Right atrium auricular region (tissue), 2 donors: ENCODE measurements at regions not wholly inside any gene's neighbourhood (a gene's known extent, or its start where the extent isn't known, plus 50 kb on each side); places are given as distances from the start of the nearest gene placed in this dataset.

Source experiments
- DNase-seq: peaks from one replicate; pipeline ENCODE4 v3.0.0-alpha.2; 2019; ENCODE audit warnings: low spot score
- H3K27ac ChIP-seq, 2 donors: fragments of 200-600 bp; sonication (generic); 1 replicate in 1 of 2; 2 replicates in 1 of 2; pipeline ENCODE4 v1.5.1; 2016 to 2019
- H3K27me3 ChIP-seq, 2 donors: fragments of 200-600 bp; sonication (generic); one replicate each; pipeline versions ENCODE4 v1.5.1 to v1.6.0; 2017 to 2019
- H3K36me3 ChIP-seq: fragments of 200-600 bp; sonication (generic); one replicate; pipeline ENCODE4 v1.5.1; 2016
- H3K4me1 ChIP-seq, 2 donors: fragments of 200-600 bp; sonication (generic); one replicate each; pipeline versions ENCODE4 v1.5.1 to v1.6.0; 2017 to 2019
- H3K4me3 ChIP-seq, 2 donors: fragments of 200-600 bp; sonication (generic); 1 replicate in 1 of 2; 2 replicates in 1 of 2; pipeline ENCODE4 v1.5.1; 2017 to 2019; ENCODE audit warnings: mild to moderate bottlenecking in 1 of 2, moderate library complexity in 1 of 2
- H3K9me3 ChIP-seq, 2 donors: fragments of 200-600 bp; sonication (generic); one replicate each; pipeline ENCODE4 v1.5.1; 2019
- TF ChIP-seq, protein P1 (sequence below), 2 donors: fragments of 200-600 bp; sonication (generic); IDR thresholded peaks; one replicate each; pipeline ENCODE4 v1.5.1; 2019; ENCODE audit warnings: antibody characterized with exemption in 2 of 2

DNA sequence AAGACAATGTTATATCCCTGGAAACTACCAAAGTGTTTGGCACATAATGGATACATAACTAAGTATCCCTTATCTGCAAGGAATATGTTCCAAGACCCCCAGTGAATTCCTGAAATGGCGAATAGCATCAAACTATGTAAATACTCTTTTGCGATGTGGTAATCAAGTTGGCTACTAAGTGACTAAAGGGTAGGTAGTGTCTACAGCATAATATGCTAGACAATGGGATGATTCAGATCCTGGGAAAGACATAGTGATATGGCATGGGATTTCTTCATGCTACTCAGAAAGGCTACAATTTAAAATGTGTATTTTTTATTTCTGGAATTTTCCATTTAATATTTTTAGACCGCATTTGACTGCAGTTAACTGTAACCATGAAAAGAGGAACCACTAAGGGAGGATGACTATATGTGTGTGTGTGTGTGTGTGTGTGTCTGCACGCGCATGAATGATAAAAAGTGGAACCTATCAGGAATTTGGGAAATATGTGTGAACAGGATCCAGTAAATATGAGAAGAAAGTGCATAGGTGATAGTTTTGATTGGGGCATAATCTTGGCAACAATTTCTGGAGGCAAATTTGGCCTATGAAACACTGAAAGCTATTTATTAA lies 1899.9 kb downstream of the NCAM2 start:
- Histone ChIP-seq H3K36me3 (no peaks in the 10 kb centered on the region), H3K27me3 (no peaks in the 10 kb centered on the region), H3K4me1 (no peaks in the 10 kb centered on the region), H3K4me3 (no peak overlapping the region), H3K9me3 (no peaks in the 10 kb centered on the region), H3K27ac (no peak overlapping the region)
- TF ChIP-seq, protein P1, sequence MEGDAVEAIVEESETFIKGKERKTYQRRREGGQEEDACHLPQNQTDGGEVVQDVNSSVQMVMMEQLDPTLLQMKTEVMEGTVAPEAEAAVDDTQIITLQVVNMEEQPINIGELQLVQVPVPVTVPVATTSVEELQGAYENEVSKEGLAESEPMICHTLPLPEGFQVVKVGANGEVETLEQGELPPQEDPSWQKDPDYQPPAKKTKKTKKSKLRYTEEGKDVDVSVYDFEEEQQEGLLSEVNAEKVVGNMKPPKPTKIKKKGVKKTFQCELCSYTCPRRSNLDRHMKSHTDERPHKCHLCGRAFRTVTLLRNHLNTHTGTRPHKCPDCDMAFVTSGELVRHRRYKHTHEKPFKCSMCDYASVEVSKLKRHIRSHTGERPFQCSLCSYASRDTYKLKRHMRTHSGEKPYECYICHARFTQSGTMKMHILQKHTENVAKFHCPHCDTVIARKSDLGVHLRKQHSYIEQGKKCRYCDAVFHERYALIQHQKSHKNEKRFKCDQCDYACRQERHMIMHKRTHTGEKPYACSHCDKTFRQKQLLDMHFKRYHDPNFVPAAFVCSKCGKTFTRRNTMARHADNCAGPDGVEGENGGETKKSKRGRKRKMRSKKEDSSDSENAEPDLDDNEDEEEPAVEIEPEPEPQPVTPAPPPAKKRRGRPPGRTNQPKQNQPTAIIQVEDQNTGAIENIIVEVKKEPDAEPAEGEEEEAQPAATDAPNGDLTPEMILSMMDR (IDR thresholded peaks at IDR 0.05) = no peak
- DNase-seq = no peak

DNA sequence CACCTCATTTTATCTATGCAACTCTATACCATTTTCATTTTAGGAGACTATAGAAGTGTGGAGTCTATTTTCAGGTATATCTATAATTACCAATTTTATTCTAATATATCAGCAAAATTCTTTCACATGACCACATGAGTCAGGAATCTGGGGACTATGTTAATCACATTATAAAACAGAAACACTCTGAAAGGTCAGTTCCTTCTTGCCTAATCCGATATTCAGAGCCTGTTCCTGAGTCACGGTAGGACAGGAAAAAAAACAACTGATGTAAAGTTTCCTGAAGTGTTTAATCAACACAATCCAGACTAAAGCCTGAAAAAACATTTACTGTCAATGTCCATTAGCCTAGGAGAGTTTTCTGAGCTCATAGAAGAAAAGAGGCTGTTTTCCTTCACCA lies 1902.3 kb downstream of the NCAM2 start:
- Histone ChIP-seq H3K4me3 (no peak overlapping the region), H3K27me3 (no peaks in the 10 kb centered on the region), H3K36me3 (no peaks in the 10 kb centered on the region), H3K9me3 (no peaks in the 10 kb centered on the region), H3K27ac (no peak overlapping the region), H3K4me1 (no peaks in the 10 kb centered on the region)
- TF ChIP-seq, protein P1 (IDR thresholded peaks at IDR 0.05) = no peak
- DNase-seq = no peak

DNA sequence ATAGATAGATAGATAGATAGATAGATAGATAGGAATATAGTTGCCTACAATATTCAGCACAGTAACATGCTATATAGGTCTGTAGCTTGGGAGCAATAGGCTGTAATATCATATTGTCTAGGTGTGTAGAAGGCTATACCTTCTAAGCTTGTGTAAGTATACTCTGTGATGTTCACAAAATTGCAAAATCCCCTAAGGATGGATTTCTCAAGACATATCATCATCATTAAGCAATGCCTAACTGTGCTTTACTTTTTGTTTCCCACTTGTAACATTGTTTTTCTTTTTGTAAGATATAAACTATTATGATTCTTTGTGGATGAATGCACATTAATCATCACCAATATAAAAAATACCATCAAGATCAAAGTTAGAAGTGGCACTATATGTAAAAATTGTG lies 1905.6 kb downstream of the NCAM2 start:
- no peaks in the 10 kb centered on the region for H3K27me3 ChIP-seq
- no peaks in the 10 kb centered on the region for H3K36me3 ChIP-seq
- H3K4me3 ChIP-seq = no peak overlapping the region
- no peaks in the 10 kb centered on the region for H3K4me1 ChIP-seq
- no peaks in the 10 kb centered on the region for H3K9me3 ChIP-seq
- TF ChIP-seq, protein P1 (IDR thresholded peaks at IDR 0.05) = no peak
- H3K27ac ChIP-seq = no peak overlapping the region
- no peak for DNase-seq

DNA sequence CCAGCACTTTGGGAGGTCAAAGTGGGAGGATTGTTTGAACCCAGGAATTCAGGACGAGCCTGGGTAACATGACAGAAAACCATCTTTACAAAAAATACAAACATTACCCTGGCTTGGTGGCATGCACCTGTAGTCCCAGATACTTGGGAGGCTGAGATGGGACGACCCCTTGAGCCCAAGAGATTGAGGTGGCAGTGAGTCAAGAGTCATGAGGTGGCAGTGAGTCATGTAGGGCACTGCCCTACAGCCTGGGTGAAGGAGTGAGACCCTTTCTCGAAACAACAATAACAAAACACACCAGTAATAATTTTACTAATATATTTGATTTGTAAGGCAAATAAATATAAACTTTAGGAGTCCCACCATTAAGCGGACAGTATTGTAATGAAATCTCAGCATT lies 1906.2 kb downstream of the NCAM2 start:
- no peaks in the 10 kb centered on the region for H3K27me3 ChIP-seq
- no peaks in the 10 kb centered on the region for H3K4me1 ChIP-seq
- no peak overlapping the region for H3K27ac ChIP-seq
- TF ChIP-seq, protein P1 (IDR thresholded peaks at IDR 0.05) = no peak
- DNase-seq = no peak
- no peak overlapping the region for H3K4me3 ChIP-seq
- H3K9me3 ChIP-seq = no peaks in the 10 kb centered on the region
- H3K36me3 ChIP-seq = no peaks in the 10 kb centered on the region

DNA sequence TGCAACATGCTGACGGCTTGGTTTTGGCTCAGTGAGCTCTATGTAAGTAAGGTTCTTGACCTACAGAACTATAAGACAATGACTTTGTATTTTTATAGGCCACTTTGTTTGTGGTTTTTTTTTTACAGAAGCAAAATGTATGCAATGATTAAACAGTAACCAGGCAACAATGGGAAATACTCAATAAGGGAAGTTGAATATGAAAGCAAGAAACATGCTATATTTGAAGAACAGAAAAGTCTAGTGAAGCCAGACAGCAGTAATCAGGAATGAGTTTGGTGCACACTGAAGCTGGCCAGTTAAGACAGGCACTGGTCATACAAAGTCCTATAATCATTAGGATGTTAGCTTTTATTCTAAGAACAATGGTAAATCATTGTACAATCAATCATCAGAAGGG lies 1926.8 kb downstream of the NCAM2 start:
- Histone ChIP-seq H3K36me3 (no peaks in the 10 kb centered on the region), H3K27ac (no peak overlapping the region), H3K4me1 (no peaks in the 10 kb centered on the region), H3K4me3 (no peak overlapping the region), H3K27me3 (no peaks in the 10 kb centered on the region), H3K9me3 (no peaks in the 10 kb centered on the region)
- DNase-seq = no peak
- TF ChIP-seq, protein P1 (IDR thresholded peaks at IDR 0.05) = no peak

DNA sequence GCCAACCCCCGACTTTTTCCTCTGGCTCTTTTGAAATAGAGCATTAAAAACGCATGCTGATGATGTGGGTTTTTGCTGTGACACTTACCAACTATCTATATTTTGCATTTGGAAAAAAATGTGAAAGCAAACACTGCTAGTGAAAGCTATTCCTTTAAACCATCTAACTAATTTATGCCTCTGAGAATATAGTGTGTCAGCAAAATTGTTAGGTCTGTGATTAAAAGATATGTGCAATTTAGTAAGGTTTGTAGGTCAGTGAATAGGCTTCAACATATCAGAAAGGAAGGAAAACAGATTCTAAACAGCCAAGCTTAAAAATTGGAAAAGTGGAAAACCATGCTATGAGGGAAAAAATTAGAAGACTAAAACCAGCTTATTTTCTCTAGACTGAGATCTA lies 1929.3 kb downstream of the NCAM2 start:
- no peaks in the 10 kb centered on the region for H3K27me3 ChIP-seq
- no peaks in the 10 kb centered on the region for H3K4me1 ChIP-seq
- TF ChIP-seq, protein P1 (IDR thresholded peaks at IDR 0.05) = no peak
- no peak for DNase-seq
- no peak overlapping the region for H3K4me3 ChIP-seq
- H3K36me3 ChIP-seq = no peaks in the 10 kb centered on the region
- H3K27ac ChIP-seq = no peak overlapping the region
- no peaks in the 10 kb centered on the region for H3K9me3 ChIP-seq
